Epithelial cell of esophagus (primary cell): ENCODE measurements at regions not wholly inside any gene's neighbourhood (a gene's known extent, or its start where the extent isn't known, plus 50 kb on each side); places are given as distances from the start of the nearest gene placed in this dataset.
"Not testable (repeated sequence)": the region's sequence is repeated elsewhere in the genome, so short reads cannot be mapped to it uniquely, and the experiment has no call there.

Source experiments
- DNase-seq: peaks from one replicate; pipeline ENCODE4 v3.0.0; 2010; ENCODE audit warnings: low read depth
- H3K4me3 ChIP-seq: 2 replicates; pipeline ENCODE4 v1.5.1; 2011; ENCODE audit warnings: mild to moderate bottlenecking, low read length, control low read depth
- TF ChIP-seq, protein P1 (sequence below): IDR thresholded peaks from 2 replicates; pipeline ENCODE4 v1.5.1; 2011; ENCODE audit warnings: low read depth, mild to moderate bottlenecking, low read length, control low read depth, inconsistent platforms; ENCODE audit not compliant: insufficient read depth; ENCODE audit errors: missing control alignments

- no peak for DNase-seq
- H3K4me3 ChIP-seq, result peak overlapping the region; percentile 32
- TF ChIP-seq, protein P1, sequence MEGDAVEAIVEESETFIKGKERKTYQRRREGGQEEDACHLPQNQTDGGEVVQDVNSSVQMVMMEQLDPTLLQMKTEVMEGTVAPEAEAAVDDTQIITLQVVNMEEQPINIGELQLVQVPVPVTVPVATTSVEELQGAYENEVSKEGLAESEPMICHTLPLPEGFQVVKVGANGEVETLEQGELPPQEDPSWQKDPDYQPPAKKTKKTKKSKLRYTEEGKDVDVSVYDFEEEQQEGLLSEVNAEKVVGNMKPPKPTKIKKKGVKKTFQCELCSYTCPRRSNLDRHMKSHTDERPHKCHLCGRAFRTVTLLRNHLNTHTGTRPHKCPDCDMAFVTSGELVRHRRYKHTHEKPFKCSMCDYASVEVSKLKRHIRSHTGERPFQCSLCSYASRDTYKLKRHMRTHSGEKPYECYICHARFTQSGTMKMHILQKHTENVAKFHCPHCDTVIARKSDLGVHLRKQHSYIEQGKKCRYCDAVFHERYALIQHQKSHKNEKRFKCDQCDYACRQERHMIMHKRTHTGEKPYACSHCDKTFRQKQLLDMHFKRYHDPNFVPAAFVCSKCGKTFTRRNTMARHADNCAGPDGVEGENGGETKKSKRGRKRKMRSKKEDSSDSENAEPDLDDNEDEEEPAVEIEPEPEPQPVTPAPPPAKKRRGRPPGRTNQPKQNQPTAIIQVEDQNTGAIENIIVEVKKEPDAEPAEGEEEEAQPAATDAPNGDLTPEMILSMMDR, result no peak
Observed at GRCh38 chr11:8772571-8773519, 90.3 kb downstream of the RPL27A start.

DNA sequence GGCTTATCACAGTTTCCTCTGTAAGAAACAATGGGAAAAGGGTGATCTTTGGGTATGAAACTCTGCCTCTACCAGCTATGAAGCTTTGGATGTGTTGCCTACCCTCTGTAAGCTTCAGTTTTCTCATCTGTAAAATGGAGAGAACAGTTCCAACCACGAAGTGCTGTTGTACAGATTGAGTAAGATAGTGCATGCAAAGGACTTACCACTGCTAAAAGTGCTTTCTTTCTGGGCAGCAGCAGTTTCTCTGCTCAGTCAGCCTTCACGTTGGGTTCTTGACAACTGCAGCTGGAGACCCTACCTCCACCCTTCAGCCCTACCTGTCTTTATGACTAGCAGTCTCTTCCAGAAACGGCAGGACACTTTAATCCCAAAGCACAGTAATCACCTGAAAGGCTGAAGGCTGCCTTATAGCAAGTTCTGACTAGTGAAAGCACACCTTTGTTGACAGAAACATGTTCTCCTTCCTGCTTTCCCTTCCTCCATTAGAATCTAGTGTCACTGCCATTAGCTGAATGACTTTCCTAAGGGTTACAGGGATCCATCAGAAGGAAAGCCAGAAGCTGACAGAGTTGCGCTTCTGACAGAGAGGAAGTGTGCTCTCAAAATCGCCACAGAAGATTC lies 91.4 kb downstream of the RPL27A start:
- peak overlapping the region; percentile 32 for H3K4me3 ChIP-seq
- DNase-seq, result peak; percentile 85
- TF ChIP-seq, protein P1, result no peak

- H3K4me3 ChIP-seq, DNase-seq: not testable (repeated sequence)
Observed at GRCh38 chr11:8774916-8775315, 92.3 kb downstream of the RPL27A start.

GRCh38 chr11:8775332-8775731 lies 92.7 kb downstream of the RPL27A start:
- H3K4me3 ChIP-seq, result no peak overlapping the region
- DNase-seq, result no peak
- TF ChIP-seq, protein P1, result no peak

DNA sequence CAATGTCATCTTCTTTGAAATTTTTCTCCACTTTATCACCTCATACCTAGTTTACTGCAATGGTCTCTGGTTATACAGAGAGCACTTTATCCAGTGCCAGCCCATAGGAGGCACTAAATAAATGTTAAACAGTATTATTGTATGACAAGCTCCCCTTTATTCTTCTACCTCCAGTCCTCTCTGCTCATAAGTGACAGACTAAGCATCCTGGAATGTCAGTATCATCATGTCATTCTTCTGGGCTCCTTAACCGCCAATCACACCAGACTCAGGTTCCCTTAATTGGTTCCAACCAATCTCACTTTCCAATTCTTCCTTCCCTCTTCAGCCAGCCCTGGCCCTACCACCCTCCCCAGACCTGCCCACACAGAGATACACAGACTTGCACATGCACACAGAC lies 93.1 kb downstream of the RPL27A start:
- peak; percentile 45 for DNase-seq
- no peak overlapping the region for H3K4me3 ChIP-seq
- TF ChIP-seq, protein P1, result no peak

GRCh38 chr11:8776209-8776608 lies 93.6 kb downstream of the RPL27A start:
- TF ChIP-seq, protein P1, result no peak
- DNase-seq, result peak; percentile 25
- H3K4me3 ChIP-seq, result no peak overlapping the region

DNA sequence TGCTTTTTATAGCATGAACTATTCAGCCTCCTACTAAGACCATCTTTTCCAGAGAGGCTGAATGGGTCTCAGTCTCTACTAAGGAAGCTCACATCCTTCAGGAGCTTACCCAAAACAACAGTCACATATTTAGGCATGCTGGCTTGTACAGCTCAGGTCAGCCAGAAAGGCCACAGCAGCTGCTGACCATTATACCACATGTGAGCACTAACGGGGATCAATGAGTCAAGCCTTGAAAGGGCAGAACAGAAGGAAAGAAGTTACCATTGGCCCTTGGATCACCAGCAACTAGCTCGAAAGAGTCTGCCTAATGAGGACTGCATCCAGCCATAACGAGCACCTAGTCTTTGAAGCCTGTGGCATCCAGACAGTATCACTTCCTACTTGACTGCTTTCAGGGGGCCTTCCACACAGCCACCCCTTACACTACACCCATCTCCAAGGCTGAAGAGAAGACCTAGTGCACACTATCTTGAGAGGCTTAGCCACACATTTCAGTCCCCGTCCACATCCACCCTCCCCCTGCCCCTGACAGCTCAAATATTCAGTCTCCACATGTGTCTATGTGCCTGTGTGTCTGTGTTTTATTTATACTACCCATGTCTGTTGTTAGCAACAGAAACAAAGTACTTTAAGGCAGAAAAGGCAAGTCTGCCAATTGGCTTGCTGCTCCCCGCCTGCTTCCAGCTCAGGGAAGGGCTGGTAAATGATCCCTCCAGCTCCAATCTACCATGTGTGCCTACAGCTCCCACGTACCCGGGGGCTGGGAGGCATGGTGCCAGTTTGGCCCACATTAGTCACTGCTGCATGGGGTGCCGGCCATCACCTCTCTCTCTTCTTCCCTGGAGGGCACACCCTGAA lies 95.5 kb downstream of the RPL27A start:
- peak; percentile 39 for DNase-seq
- H3K4me3 ChIP-seq, result no peak overlapping the region
- TF ChIP-seq, protein P1, result no peak
